ENCODE measurements at regions not wholly inside any gene's neighbourhood (a gene's known extent, or its start where the extent isn't known, plus 50 kb on each side); places are given as distances from the start of the nearest gene placed in this dataset.

DNA sequence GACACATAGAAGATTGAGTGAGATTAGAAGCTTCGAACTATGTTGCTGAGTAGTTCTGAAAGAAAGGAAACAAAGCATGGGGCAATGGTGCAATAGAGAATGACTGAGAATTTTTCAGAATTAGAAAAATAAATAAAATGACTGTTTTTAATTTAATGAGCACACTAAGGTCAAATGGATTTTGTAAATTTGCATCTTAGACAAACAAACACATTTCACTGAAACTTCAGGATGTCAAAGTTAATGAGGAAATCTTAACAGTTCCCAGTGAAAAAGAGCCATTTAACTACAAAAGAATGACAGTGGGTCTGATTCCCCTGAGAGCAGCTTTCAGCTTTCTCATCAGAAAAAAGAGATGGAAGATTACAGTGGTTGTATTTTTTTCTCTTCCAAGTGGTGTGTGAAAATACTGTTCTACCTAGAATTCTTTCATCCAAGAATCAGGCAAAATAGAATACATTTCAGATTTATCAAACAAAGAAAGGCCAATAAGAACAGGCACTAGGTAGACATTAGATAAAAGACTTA, 591.9 kb downstream of the SEMA5A start:
- no peaks in the 10 kb centered on the region for H3K36me3 Mint-ChIP-seq
- ChIA-PET POLR2A (no interaction called here), CTCF (interaction anchor here (1.9 kb wide), 1 partner anchor 46 kb away, joined by 4 read pairs; no protein-coding TSS in a partner anchor)
- ATAC-seq, result no peak
- no peak for DNase-seq (ENCODE audit: low spot score)
- H3K4me3 Mint-ChIP-seq, result no peak overlapping the region
- H3K9me3 Mint-ChIP-seq, result 0 out of 2 replicates have a peak, but pooled peaks cover 3% of the 10 kb centered on the region
- H3K4me1 Mint-ChIP-seq, result no peaks in the 10 kb centered on the region
- H3K27me3 Mint-ChIP-seq (ENCODE audit: low read depth), result no peaks in the 10 kb centered on the region
- H3K27ac Mint-ChIP-seq, result no peak overlapping the region
- TF ChIP-seq, protein P1, sequence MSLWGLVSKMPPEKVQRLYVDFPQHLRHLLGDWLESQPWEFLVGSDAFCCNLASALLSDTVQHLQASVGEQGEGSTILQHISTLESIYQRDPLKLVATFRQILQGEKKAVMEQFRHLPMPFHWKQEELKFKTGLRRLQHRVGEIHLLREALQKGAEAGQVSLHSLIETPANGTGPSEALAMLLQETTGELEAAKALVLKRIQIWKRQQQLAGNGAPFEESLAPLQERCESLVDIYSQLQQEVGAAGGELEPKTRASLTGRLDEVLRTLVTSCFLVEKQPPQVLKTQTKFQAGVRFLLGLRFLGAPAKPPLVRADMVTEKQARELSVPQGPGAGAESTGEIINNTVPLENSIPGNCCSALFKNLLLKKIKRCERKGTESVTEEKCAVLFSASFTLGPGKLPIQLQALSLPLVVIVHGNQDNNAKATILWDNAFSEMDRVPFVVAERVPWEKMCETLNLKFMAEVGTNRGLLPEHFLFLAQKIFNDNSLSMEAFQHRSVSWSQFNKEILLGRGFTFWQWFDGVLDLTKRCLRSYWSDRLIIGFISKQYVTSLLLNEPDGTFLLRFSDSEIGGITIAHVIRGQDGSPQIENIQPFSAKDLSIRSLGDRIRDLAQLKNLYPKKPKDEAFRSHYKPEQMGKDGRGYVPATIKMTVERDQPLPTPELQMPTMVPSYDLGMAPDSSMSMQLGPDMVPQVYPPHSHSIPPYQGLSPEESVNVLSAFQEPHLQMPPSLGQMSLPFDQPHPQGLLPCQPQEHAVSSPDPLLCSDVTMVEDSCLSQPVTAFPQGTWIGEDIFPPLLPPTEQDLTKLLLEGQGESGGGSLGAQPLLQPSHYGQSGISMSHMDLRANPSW (CRISPR knock-in tag; conservative IDR thresholded peaks at IDR 0.05; ENCODE audit: low read depth), result no peak
- no peak for TF ChIP-seq GABPB1 (CRISPR knock-in tag; IDR thresholded peaks at IDR 0.05)
- TF ChIP-seq, protein P2, sequence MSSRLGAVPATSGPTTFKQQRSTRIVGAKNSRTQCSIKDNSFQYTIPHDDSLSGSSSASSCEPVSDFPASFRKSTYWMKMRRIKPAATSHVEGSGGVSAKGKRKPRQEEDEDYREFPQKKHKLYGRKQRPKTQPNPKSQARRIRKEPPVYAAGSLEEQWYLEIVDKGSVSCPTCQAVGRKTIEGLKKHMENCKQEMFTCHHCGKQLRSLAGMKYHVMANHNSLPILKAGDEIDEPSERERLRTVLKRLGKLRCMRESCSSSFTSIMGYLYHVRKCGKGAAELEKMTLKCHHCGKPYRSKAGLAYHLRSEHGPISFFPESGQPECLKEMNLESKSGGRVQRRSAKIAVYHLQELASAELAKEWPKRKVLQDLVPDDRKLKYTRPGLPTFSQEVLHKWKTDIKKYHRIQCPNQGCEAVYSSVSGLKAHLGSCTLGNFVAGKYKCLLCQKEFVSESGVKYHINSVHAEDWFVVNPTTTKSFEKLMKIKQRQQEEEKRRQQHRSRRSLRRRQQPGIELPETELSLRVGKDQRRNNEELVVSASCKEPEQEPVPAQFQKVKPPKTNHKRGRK (CRISPR knock-in tag; IDR thresholded peaks at IDR 0.05; ENCODE audit: borderline replicate concordance), result no peak
- TF ChIP-seq, protein P3, sequence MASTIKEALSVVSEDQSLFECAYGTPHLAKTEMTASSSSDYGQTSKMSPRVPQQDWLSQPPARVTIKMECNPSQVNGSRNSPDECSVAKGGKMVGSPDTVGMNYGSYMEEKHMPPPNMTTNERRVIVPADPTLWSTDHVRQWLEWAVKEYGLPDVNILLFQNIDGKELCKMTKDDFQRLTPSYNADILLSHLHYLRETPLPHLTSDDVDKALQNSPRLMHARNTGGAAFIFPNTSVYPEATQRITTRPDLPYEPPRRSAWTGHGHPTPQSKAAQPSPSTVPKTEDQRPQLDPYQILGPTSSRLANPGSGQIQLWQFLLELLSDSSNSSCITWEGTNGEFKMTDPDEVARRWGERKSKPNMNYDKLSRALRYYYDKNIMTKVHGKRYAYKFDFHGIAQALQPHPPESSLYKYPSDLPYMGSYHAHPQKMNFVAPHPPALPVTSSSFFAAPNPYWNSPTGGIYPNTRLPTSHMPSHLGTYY (CRISPR knock-in tag; IDR thresholded peaks at IDR 0.05), result no peak
- no peak for TF ChIP-seq GTF2I (CRISPR knock-in tag; conservative IDR thresholded peaks at IDR 0.05)
- TF ChIP-seq, protein P4, sequence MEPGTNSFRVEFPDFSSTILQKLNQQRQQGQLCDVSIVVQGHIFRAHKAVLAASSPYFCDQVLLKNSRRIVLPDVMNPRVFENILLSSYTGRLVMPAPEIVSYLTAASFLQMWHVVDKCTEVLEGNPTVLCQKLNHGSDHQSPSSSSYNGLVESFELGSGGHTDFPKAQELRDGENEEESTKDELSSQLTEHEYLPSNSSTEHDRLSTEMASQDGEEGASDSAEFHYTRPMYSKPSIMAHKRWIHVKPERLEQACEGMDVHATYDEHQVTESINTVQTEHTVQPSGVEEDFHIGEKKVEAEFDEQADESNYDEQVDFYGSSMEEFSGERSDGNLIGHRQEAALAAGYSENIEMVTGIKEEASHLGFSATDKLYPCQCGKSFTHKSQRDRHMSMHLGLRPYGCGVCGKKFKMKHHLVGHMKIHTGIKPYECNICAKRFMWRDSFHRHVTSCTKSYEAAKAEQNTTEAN (CRISPR knock-in tag; IDR thresholded peaks at IDR 0.05), result no peak
- no peak for TF ChIP-seq CREM (CRISPR knock-in tag; IDR thresholded peaks at IDR 0.05)
- TF ChIP-seq, protein P5, sequence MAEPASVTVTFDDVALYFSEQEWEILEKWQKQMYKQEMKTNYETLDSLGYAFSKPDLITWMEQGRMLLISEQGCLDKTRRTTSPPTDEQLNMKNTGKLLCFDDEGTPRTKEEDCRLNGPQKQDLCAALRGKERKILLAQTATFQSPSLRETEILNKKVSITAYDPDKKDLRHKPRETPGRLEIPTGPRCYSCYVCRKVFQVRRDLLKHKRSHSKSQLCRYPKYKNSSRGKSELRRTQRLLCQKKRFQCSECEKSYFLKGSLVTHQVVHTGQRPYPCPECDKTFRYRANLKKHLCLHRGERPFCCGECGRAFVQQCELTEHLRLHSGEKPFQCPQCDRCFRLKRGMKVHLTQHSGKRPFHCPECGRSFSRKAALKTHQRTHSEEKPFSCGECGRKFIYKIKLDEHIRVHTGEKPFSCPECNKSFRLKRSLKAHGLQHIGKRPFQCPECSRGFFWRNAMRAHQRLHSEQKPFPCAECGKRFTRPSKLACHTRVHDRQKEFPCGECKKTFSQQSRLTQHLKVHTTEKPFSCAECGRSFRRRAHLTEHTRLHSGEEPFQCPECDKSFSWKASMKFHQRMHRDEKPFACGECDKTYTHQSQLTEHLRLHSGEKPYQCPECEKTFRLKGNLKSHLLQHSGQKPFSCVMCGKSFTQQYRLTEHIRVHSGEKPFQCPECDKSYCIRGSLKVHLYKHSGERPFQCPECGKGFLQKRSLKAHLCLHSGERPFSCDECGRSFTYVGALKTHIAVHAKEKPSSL (CRISPR knock-in tag; conservative IDR thresholded peaks at IDR 0.05), result no peak
- TF ChIP-seq, protein P6, sequence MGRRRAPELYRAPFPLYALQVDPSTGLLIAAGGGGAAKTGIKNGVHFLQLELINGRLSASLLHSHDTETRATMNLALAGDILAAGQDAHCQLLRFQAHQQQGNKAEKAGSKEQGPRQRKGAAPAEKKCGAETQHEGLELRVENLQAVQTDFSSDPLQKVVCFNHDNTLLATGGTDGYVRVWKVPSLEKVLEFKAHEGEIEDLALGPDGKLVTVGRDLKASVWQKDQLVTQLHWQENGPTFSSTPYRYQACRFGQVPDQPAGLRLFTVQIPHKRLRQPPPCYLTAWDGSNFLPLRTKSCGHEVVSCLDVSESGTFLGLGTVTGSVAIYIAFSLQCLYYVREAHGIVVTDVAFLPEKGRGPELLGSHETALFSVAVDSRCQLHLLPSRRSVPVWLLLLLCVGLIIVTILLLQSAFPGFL (CRISPR knock-in tag; IDR thresholded peaks at IDR 0.05; ENCODE audit: borderline replicate concordance), result no peak
- TF ChIP-seq, protein P7, sequence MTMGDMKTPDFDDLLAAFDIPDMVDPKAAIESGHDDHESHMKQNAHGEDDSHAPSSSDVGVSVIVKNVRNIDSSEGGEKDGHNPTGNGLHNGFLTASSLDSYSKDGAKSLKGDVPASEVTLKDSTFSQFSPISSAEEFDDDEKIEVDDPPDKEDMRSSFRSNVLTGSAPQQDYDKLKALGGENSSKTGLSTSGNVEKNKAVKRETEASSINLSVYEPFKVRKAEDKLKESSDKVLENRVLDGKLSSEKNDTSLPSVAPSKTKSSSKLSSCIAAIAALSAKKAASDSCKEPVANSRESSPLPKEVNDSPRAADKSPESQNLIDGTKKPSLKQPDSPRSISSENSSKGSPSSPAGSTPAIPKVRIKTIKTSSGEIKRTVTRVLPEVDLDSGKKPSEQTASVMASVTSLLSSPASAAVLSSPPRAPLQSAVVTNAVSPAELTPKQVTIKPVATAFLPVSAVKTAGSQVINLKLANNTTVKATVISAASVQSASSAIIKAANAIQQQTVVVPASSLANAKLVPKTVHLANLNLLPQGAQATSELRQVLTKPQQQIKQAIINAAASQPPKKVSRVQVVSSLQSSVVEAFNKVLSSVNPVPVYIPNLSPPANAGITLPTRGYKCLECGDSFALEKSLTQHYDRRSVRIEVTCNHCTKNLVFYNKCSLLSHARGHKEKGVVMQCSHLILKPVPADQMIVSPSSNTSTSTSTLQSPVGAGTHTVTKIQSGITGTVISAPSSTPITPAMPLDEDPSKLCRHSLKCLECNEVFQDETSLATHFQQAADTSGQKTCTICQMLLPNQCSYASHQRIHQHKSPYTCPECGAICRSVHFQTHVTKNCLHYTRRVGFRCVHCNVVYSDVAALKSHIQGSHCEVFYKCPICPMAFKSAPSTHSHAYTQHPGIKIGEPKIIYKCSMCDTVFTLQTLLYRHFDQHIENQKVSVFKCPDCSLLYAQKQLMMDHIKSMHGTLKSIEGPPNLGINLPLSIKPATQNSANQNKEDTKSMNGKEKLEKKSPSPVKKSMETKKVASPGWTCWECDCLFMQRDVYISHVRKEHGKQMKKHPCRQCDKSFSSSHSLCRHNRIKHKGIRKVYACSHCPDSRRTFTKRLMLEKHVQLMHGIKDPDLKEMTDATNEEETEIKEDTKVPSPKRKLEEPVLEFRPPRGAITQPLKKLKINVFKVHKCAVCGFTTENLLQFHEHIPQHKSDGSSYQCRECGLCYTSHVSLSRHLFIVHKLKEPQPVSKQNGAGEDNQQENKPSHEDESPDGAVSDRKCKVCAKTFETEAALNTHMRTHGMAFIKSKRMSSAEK (CRISPR knock-in tag; IDR thresholded peaks at IDR 0.05; ENCODE audit: borderline replicate concordance), result no peak
- TF ChIP-seq, protein P8, sequence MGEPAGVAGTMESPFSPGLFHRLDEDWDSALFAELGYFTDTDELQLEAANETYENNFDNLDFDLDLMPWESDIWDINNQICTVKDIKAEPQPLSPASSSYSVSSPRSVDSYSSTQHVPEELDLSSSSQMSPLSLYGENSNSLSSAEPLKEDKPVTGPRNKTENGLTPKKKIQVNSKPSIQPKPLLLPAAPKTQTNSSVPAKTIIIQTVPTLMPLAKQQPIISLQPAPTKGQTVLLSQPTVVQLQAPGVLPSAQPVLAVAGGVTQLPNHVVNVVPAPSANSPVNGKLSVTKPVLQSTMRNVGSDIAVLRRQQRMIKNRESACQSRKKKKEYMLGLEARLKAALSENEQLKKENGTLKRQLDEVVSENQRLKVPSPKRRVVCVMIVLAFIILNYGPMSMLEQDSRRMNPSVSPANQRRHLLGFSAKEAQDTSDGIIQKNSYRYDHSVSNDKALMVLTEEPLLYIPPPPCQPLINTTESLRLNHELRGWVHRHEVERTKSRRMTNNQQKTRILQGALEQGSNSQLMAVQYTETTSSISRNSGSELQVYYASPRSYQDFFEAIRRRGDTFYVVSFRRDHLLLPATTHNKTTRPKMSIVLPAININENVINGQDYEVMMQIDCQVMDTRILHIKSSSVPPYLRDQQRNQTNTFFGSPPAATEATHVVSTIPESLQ (CRISPR knock-in tag; IDR thresholded peaks at IDR 0.05), result no peak
- TF ChIP-seq, protein P9, sequence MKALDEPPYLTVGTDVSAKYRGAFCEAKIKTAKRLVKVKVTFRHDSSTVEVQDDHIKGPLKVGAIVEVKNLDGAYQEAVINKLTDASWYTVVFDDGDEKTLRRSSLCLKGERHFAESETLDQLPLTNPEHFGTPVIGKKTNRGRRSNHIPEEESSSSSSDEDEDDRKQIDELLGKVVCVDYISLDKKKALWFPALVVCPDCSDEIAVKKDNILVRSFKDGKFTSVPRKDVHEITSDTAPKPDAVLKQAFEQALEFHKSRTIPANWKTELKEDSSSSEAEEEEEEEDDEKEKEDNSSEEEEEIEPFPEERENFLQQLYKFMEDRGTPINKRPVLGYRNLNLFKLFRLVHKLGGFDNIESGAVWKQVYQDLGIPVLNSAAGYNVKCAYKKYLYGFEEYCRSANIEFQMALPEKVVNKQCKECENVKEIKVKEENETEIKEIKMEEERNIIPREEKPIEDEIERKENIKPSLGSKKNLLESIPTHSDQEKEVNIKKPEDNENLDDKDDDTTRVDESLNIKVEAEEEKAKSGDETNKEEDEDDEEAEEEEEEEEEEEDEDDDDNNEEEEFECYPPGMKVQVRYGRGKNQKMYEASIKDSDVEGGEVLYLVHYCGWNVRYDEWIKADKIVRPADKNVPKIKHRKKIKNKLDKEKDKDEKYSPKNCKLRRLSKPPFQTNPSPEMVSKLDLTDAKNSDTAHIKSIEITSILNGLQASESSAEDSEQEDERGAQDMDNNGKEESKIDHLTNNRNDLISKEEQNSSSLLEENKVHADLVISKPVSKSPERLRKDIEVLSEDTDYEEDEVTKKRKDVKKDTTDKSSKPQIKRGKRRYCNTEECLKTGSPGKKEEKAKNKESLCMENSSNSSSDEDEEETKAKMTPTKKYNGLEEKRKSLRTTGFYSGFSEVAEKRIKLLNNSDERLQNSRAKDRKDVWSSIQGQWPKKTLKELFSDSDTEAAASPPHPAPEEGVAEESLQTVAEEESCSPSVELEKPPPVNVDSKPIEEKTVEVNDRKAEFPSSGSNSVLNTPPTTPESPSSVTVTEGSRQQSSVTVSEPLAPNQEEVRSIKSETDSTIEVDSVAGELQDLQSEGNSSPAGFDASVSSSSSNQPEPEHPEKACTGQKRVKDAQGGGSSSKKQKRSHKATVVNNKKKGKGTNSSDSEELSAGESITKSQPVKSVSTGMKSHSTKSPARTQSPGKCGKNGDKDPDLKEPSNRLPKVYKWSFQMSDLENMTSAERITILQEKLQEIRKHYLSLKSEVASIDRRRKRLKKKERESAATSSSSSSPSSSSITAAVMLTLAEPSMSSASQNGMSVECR (CRISPR knock-in tag; IDR thresholded peaks at IDR 0.05; ENCODE audit: borderline replicate concordance), result no peak
- TF ChIP-seq ZNF317 (CRISPR knock-in tag; IDR thresholded peaks at IDR 0.05; ENCODE audit: borderline replicate concordance, low read depth), result no peak
- TF ChIP-seq RORB (CRISPR knock-in tag; IDR thresholded peaks at IDR 0.05), result no peak
- no peak for TF ChIP-seq EMX1 (CRISPR knock-in tag; IDR thresholded peaks at IDR 0.05)
